Prostate gland (tissue), 2 donors: ENCODE measurements at regions not wholly inside any gene's neighbourhood (a gene's known extent, or its start where the extent isn't known, plus 50 kb on each side); places are given as distances from the start of the nearest gene placed in this dataset.

Experiments
- DNase-seq: peaks from one replicate; pipeline ENCODE4 v3.0.0-alpha.2; 2019; ENCODE audit warnings: low spot score
- H3K27ac ChIP-seq, 2 donors: fragments of 200-600 bp; sonication (generic); 2 replicates each; pipeline ENCODE4 v1.5.1; 2017 to 2019
- H3K27me3 ChIP-seq: fragments of 200-600 bp; sonication (generic); replicated peaks from 2 replicates; pipeline ENCODE4 v1.5.1; 2019; ENCODE audit not compliant: insufficient read depth
- H3K36me3 ChIP-seq, 2 donors: fragments of 200-600 bp; sonication (generic); 1 replicate in 1 of 2; 2 replicates in 1 of 2; pipeline versions ENCODE4 v1.5.1 to v1.8.1; 2017 to 2019
- H3K4me1 ChIP-seq: fragments of 200-600 bp; sonication (generic); replicated peaks from 2 replicates; pipeline ENCODE4 v1.5.1; 2019
- H3K4me3 ChIP-seq, 2 donors: fragments of 200-600 bp; sonication (generic); 2 replicates each; pipeline ENCODE4 v1.5.1; 2017 to 2019
- H3K9me3 ChIP-seq: fragments of 200-600 bp; sonication (generic); 2 replicates; pipeline ENCODE4 v1.5.1; 2017
- CTCF ChIP-seq, 4 experiments: fragments of 200-600 bp in 2 of 4; fragments of 450-650 bp in 2 of 4; sonication (generic) in 2 of 4; IDR thresholded peaks; 1 replicate in 3 of 4; 2 replicates in 1 of 4; pipeline ENCODE4 v1.5.1; 2016 to 2019; ENCODE audit warnings: antibody characterized with exemption in 4 of 4, mild to moderate bottlenecking in 2 of 4, moderate library complexity in 2 of 4
- POLR2A ChIP-seq: fragments of 450-650 bp; IDR thresholded peaks from one replicate; pipeline ENCODE4 v1.6.1; 2016; ENCODE audit warnings: antibody characterized with exemption, mild to moderate bottlenecking
- POLR2AphosphoS5 ChIP-seq: sonication (generic); formaldehyde crosslinking; IDR thresholded peaks from one replicate; pipeline ENCODE4 v1.6.1; 2017; ENCODE audit warnings: antibody characterized with exemption
- WGBS: methylation state at CpG from one replicate; pipeline ENCODE4 v1.1.5; 2018; 5-methylcytosine and 5-hydroxymethylcytosine counted together
- intact Hi-C: fragments of 100-400 bp; cut with DNase I; formaldehyde crosslinking; loops from one replicate; pipeline ENCODE4 v1.14.2; 2022

- DNase-seq: no peak
- Histone ChIP-seq H3K4me1 (peaks cover 4% of the 10 kb centered on the region), H3K36me3 (no peaks in the 10 kb centered on the region), H3K9me3 (no peaks in the 10 kb centered on the region), H3K4me3 (no peak overlapping the region), H3K27ac (no peak overlapping the region), H3K27me3 (no peaks in the 10 kb centered on the region)
- intact Hi-C loops: no loop called here
- 71% methylated on average over 1 of the region's 1 CpG for WGBS
- no peak for TF ChIP-seq POLR2A
- TF ChIP-seq CTCF (IDR thresholded peaks at IDR 0.05): no peak
- TF ChIP-seq POLR2AphosphoS5: no peak
These were observed 51.2 kb upstream of the ABCC4 start for GRCh38 chr13:95352486-95352885.

GRCh38 chr13:95354156-95354555 lies 52.9 kb upstream of the ABCC4 start:
- H3K36me3 ChIP-seq: no peaks in the 10 kb centered on the region
- intact Hi-C loops: no loop called here
- H3K27me3 ChIP-seq: no peaks in the 10 kb centered on the region
- WGBS: 100% methylated on average over 2 of the region's 2 CpGs
- H3K27ac ChIP-seq: peak overlapping the region; percentile 33 to 51
- H3K4me1 ChIP-seq: peaks cover 4% of the 10 kb centered on the region
- H3K9me3 ChIP-seq: no peaks in the 10 kb centered on the region
- TF ChIP-seq CTCF (IDR thresholded peaks at IDR 0.05): no peak
- no peak for TF ChIP-seq POLR2AphosphoS5
- no peak for TF ChIP-seq POLR2A
- no peak overlapping the region for H3K4me3 ChIP-seq
- no peak for DNase-seq

GRCh38 chr13:95354680-95355487 lies 53.6 kb upstream of the ABCC4 start:
- no peaks in the 10 kb centered on the region for H3K36me3 ChIP-seq
- peak; percentile 54 for TF ChIP-seq POLR2AphosphoS5
- no peak for TF ChIP-seq POLR2A
- no peak for TF ChIP-seq CTCF (IDR thresholded peaks at IDR 0.05)
- no peaks in the 10 kb centered on the region for H3K27me3 ChIP-seq
- no peak overlapping the region for H3K4me3 ChIP-seq
- intact Hi-C loops: no loop called here
- peak; percentile 42 for DNase-seq
- H3K27ac ChIP-seq: peak overlapping the region; percentile 33 to 51
- peaks cover 4% of the 10 kb centered on the region for H3K4me1 ChIP-seq
- H3K9me3 ChIP-seq: no peaks in the 10 kb centered on the region
- WGBS: 35% methylated on average over 4 of the region's 4 CpGs

GRCh38 chr13:95355494-95355893 lies 54.2 kb upstream of the ABCC4 start:
- H3K27ac ChIP-seq: peak overlapping the region; percentile 33 to 51
- H3K27me3 ChIP-seq: no peaks in the 10 kb centered on the region
- no peaks in the 10 kb centered on the region for H3K9me3 ChIP-seq
- 56% methylated on average over 6 of the region's 6 CpGs for WGBS
- TF ChIP-seq POLR2AphosphoS5 (no peak), CTCF (IDR thresholded peaks at IDR 0.05) (no peak), POLR2A (no peak)
- DNase-seq: no peak
- intact Hi-C loops: no loop called here
- no peaks in the 10 kb centered on the region for H3K36me3 ChIP-seq
- peaks cover 4% of the 10 kb centered on the region for H3K4me1 ChIP-seq
- H3K4me3 ChIP-seq: no peak overlapping the region

- Histone ChIP-seq H3K27ac (peak overlapping the region in 1 of 2 donors; percentile 3), H3K27me3 (no peaks in the 10 kb centered on the region)
- 79% methylated on average over 2 of the region's 2 CpGs for WGBS
These were observed 55.7 kb upstream of the ABCC4 start for GRCh38 chr13:95356916-95357315.

More at GRCh38 chr13:95356916-95357315, 55.7 kb upstream of the ABCC4 start:
- Histone ChIP-seq H3K9me3 (no peaks in the 10 kb centered on the region), H3K4me3 (no peak overlapping the region), H3K4me1 (peaks cover 4% of the 10 kb centered on the region), H3K36me3 (no peaks in the 10 kb centered on the region)
- DNase-seq: peak; percentile 40
- intact Hi-C loops: no loop called here
- TF ChIP-seq CTCF (IDR thresholded peaks at IDR 0.05) (no peak), POLR2A (no peak), POLR2AphosphoS5 (peak; percentile 66)
